ENCODE measurements at regions not wholly inside any gene's neighbourhood (a gene's known extent, or its start where the extent isn't known, plus 50 kb on each side); places are given as distances from the start of the nearest gene placed in this dataset.

GRCh38 chr10:131657985-131658330 is 242.8 kb upstream of the PPP2R2D start:
- FAIRE-seq (no peak), DNase-seq (ENCODE audit: low read depth, low spot score) (no peak)
- Histone ChIP-seq H4K20me1 (replicated peaks; ENCODE audit: control insufficient read depth, extremely low read depth, insufficient read depth, low read length) (no peaks in the 10 kb centered on the region), H3K9me1 (replicated peaks; ENCODE audit: control insufficient read depth, extremely low read depth, insufficient read depth, low read length) (no peaks in the 10 kb centered on the region), H2AFZ (ENCODE audit: low read depth, low read length) (no peak overlapping the region), H3K27me3 (ENCODE audit: control insufficient read depth in 2 of 2, insufficient read depth in 2 of 2, low read length in 2 of 2) (no peaks in the 10 kb centered on the region), H3K4me3 (replicated peaks in 1 of 3; ENCODE audit: insufficient read depth in 1 of 3, low read depth in 1 of 3, low read length in 3 of 3) (no peak overlapping the region), H3K9ac (replicated peaks; ENCODE audit: extremely low read depth, insufficient read depth, low read length) (no peak overlapping the region), H3K4me2 (ENCODE audit: insufficient read depth, low read length) (no peak overlapping the region), H3K9me3 (replicated peaks; ENCODE audit: control insufficient read depth, insufficient read depth, low read length) (peaks cover 7% of the 10 kb centered on the region), H3K79me2 (ENCODE audit: control insufficient read depth, insufficient read depth, low read length) (no peaks in the 10 kb centered on the region), H3K4me1 (ENCODE audit: control insufficient read depth, extremely low read depth, insufficient read depth, low read length) (no peaks in the 10 kb centered on the region), H3K27ac (ENCODE audit: insufficient read depth, low read depth, low read length) (no peak overlapping the region), H3K36me3 (ENCODE audit: control insufficient read depth in 2 of 2, extremely low read depth in 1 of 2, insufficient read depth in 2 of 2, low read length in 2 of 2) (no peaks in the 10 kb centered on the region)
- intact Hi-C loops (cut with micrococcal nuclease) (no loop called here), dilution Hi-C loops (cut with MboI; ENCODE audit: extremely low pct_ligation_motif_present, low sequenced_read_pairs) (no loop called here)
- no TSS peak for BruUV-seq (replicated peaks)
- ChIA-PET POLR2A (no interaction called here), CTCF (no interaction called here)
- TF ChIP-seq, protein P1, sequence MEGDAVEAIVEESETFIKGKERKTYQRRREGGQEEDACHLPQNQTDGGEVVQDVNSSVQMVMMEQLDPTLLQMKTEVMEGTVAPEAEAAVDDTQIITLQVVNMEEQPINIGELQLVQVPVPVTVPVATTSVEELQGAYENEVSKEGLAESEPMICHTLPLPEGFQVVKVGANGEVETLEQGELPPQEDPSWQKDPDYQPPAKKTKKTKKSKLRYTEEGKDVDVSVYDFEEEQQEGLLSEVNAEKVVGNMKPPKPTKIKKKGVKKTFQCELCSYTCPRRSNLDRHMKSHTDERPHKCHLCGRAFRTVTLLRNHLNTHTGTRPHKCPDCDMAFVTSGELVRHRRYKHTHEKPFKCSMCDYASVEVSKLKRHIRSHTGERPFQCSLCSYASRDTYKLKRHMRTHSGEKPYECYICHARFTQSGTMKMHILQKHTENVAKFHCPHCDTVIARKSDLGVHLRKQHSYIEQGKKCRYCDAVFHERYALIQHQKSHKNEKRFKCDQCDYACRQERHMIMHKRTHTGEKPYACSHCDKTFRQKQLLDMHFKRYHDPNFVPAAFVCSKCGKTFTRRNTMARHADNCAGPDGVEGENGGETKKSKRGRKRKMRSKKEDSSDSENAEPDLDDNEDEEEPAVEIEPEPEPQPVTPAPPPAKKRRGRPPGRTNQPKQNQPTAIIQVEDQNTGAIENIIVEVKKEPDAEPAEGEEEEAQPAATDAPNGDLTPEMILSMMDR (IDR thresholded peaks at IDR 0.05; ENCODE audit: extremely low read depth in 1 of 2, insufficient read depth in 1 of 2, low read depth in 1 of 2, low read length in 2 of 2), result no peak
- no peak for TF ChIP-seq EZH2 (IDR thresholded peaks at IDR 0.05; ENCODE audit: borderline replicate concordance, low read depth, low read length, severe bottlenecking)
- TF ChIP-seq GATA2 (IDR thresholded peaks at IDR 0.05; ENCODE audit: insufficient read depth, insufficient read length, low read depth, low read length), result no peak
- TF ChIP-seq JUN (IDR thresholded peaks at IDR 0.05; ENCODE audit: borderline replicate concordance, insufficient read depth, insufficient read length, low read depth), result no peak
- no peak for TF ChIP-seq POLR2AphosphoS5 (IDR thresholded peaks at IDR 0.05; ENCODE audit: insufficient read depth, low read depth, low read length)
- TF ChIP-seq MYC (IDR thresholded peaks at IDR 0.05; ENCODE audit: low read depth, low read length), result no peak
- TF ChIP-seq, protein P2, sequence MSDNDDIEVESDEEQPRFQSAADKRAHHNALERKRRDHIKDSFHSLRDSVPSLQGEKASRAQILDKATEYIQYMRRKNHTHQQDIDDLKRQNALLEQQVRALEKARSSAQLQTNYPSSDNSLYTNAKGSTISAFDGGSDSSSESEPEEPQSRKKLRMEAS (IDR thresholded peaks at IDR 0.05; ENCODE audit: insufficient read depth, insufficient read length), result no peak
- no peak for TF ChIP-seq POLR2A (IDR thresholded peaks at IDR 0.05; ENCODE audit: low read depth, low read length)
- TF ChIP-seq FOS (IDR thresholded peaks at IDR 0.05; ENCODE audit: borderline replicate concordance, insufficient read depth, low read length), result no peak
